ENCODE measurements at regions not wholly inside any gene's neighbourhood (a gene's known extent, or its start where the extent isn't known, plus 50 kb on each side); places are given as distances from the start of the nearest gene placed in this dataset.

DNA sequence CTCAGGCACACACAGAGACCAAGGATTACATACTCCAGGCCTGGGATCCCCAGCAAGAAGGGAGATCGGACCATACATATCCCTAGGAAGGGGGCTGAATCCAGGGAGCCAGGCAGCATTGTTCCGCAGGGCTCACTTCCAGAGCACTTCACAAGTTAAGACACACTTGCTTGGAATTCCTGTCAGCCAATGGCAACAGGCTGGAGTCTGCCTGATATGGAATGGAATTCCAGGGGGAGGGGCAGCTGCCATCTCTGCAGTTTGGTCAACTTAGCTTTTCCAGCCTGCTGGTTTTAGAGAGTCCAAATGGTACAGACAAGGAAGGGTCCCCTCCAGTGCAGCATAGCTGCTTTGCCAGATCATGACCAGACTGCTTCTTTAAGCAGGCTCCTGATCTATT is 290.0 kb upstream of the GLI3 start:
- Mint-ChIP-seq H3K9me3 (peaks cover 27 to 32% of the 10 kb centered on the region in 2 experiments), H3K4me3 (no peak overlapping the region), H3K27me3 (ENCODE audit: low read depth) (no peaks in the 10 kb centered on the region), H3K36me3 (ENCODE audit: insufficient read depth in 1 of 3, low read depth in 3 of 3) (peaks cover 7 to 21% (median 9%) of the 10 kb centered on the region in 3 experiments; a peak in 6 of 7 replicates), H3K4me1 (peaks cover 5 to 8% of the 10 kb centered on the region in 2 experiments; a peak in 3 of 4 replicates), H3K27ac (no peak overlapping the region)
- Histone ChIP-seq H3K23ac (ENCODE audit: insufficient read length, low read depth, low read length) (no peak overlapping the region), H3K56ac (ENCODE audit: insufficient read length, low read depth, low read length) (no peak overlapping the region), H3K18ac (ENCODE audit: insufficient read length, low read depth, low read length) (no peak overlapping the region), H4K8ac (replicated peaks; ENCODE audit: insufficient read length, low read depth, low read length) (no peak overlapping the region), H2BK20ac (ENCODE audit: low read depth, low read length, poor library complexity, severe bottlenecking) (no peak overlapping the region), H3K9me3 (ENCODE audit: control insufficient read depth, low read depth, low read length) (no peaks in the 10 kb centered on the region), H3K14ac (ENCODE audit: insufficient read depth, low read length) (no peak overlapping the region), H4K20me1 (ENCODE audit: control insufficient read depth, insufficient read depth, insufficient read length) (no peaks in the 10 kb centered on the region), H3T11ph (ENCODE audit: low read length) (no peak overlapping the region), H3K79me1 (ENCODE audit: insufficient read depth, low read depth, low read length, poor library complexity, severe bottlenecking) (no peaks in the 10 kb centered on the region), H3K27ac (ENCODE audit: insufficient read length, low read depth, low read length) (no peak overlapping the region), H2AFZ (ENCODE audit: low read length) (no peak overlapping the region), H3K4me2 (ENCODE audit: insufficient read depth, insufficient read length, low read length) (no peak overlapping the region), H2AK5ac (ENCODE audit: insufficient read length, low read length) (no peak overlapping the region), H2BK5ac (ENCODE audit: insufficient read length, low read length) (no peak overlapping the region), H4K91ac (ENCODE audit: insufficient read length, low read depth, low read length) (no peak overlapping the region), H3K23me2 (ENCODE audit: insufficient read length, low read depth, low read length, poor library complexity, severe bottlenecking) (no peaks in the 10 kb centered on the region), H2BK15ac (ENCODE audit: low read depth, low read length) (no peak overlapping the region), H3K79me2 (ENCODE audit: insufficient read depth, low read length) (no peaks in the 10 kb centered on the region), H3K27me3 (ENCODE audit: insufficient read depth, low read length) (no peaks in the 10 kb centered on the region), H3K4ac (ENCODE audit: low read depth, low read length) (no peak overlapping the region), H2BK120ac (ENCODE audit: low read depth, low read length, poor library complexity, severe bottlenecking) (no peak overlapping the region), H3K4me1 (ENCODE audit: insufficient read depth, low read length) (no peaks in the 10 kb centered on the region), H2BK12ac (ENCODE audit: insufficient read length, low read depth, low read length) (no peak overlapping the region), H4K5ac (ENCODE audit: insufficient read length, low read depth, low read length) (no peak overlapping the region), H3K9ac (ENCODE audit: extremely low read depth, insufficient read length, low read length) (no peak overlapping the region)
- TF ChIP-seq, protein P1, sequence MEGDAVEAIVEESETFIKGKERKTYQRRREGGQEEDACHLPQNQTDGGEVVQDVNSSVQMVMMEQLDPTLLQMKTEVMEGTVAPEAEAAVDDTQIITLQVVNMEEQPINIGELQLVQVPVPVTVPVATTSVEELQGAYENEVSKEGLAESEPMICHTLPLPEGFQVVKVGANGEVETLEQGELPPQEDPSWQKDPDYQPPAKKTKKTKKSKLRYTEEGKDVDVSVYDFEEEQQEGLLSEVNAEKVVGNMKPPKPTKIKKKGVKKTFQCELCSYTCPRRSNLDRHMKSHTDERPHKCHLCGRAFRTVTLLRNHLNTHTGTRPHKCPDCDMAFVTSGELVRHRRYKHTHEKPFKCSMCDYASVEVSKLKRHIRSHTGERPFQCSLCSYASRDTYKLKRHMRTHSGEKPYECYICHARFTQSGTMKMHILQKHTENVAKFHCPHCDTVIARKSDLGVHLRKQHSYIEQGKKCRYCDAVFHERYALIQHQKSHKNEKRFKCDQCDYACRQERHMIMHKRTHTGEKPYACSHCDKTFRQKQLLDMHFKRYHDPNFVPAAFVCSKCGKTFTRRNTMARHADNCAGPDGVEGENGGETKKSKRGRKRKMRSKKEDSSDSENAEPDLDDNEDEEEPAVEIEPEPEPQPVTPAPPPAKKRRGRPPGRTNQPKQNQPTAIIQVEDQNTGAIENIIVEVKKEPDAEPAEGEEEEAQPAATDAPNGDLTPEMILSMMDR (conservative IDR thresholded peaks at IDR 0.05) = no peak
- no peak for DNase-seq
- no CpG with 5 or more reads among the region's 2 CpGs for WGBS (ENCODE audit: extremely low coverage, insufficient read length, low lambda C conversion rate)
